Heart left ventricle (tissue), 16 donors: ENCODE measurements at regions not wholly inside any gene's neighbourhood (a gene's known extent, or its start where the extent isn't known, plus 50 kb on each side); places are given as distances from the start of the nearest gene placed in this dataset.

Experiments
- ATAC-seq, 4 donors: fragments of 200-7000 bp; cut with Tn5 transposase; one replicate each; pipeline ENCODE4 v1.9.1; 2020 to 2022; ENCODE audit warnings: moderate library complexity in 4 of 4, mild to moderate bottlenecking in 3 of 4, moderate number of reproducible peaks in 1 of 4
- DNase-seq, 5 donors: peaks; one replicate each; pipeline ENCODE4 v3.0.0-alpha.2; 2020
- H3K27ac ChIP-seq, 12 donors: fragments of 200-600 bp; sonication (generic) in 4 of 12; one replicate each; pipeline versions ENCODE4 v1.5.0 to v1.8.0; 2016 to 2022; ENCODE audit warnings: mild to moderate bottlenecking in 2 of 12
- H3K27me3 ChIP-seq, 9 donors: fragments of 200-600 bp; sonication (generic) in 2 of 9; one replicate each; pipeline versions ENCODE4 v1.5.1 to v1.8.0; 2016 to 2022; ENCODE audit warnings: mild to moderate bottlenecking in 3 of 9
- H3K36me3 ChIP-seq, 9 donors: fragments of 200-600 bp; sonication (generic) in 2 of 9; one replicate each; pipeline versions ENCODE4 v1.5.0 to v1.8.0; 2018 to 2022; ENCODE audit warnings: mild to moderate bottlenecking in 2 of 9
- H3K4me1 ChIP-seq, 12 donors: fragments of 200-600 bp; sonication (generic) in 4 of 12; one replicate each; pipeline versions ENCODE4 v1.5.0 to v1.8.0; 2016 to 2022; ENCODE audit warnings: mild to moderate bottlenecking in 3 of 12
- H3K4me3 ChIP-seq, 12 donors: fragments of 200-600 bp; sonication (generic) in 4 of 12; one replicate each; pipeline versions ENCODE4 v1.5.0 to v1.8.0; 2017 to 2022; ENCODE audit warnings: mild to moderate bottlenecking in 9 of 12, moderate library complexity in 4 of 12
- H3K9me3 ChIP-seq, 12 donors: fragments of 200-600 bp; sonication (generic) in 4 of 12; one replicate each; pipeline versions ENCODE4 v1.5.0 to v1.8.0; 2016 to 2022; ENCODE audit warnings: mild to moderate bottlenecking in 1 of 12
- CTCF ChIP-seq, 12 donors: fragments of 200-600 bp; sonication (generic) in 4 of 12; IDR thresholded peaks; one replicate each; pipeline versions ENCODE4 v1.5.0 to v1.8.0; 2018 to 2022; ENCODE audit warnings: antibody characterized with exemption in 12 of 12, mild to moderate bottlenecking in 5 of 12
- POLR2A ChIP-seq, 2 donors: fragments of 450-650 bp; IDR thresholded peaks; one replicate each; pipeline ENCODE4 v1.6.1; 2017; ENCODE audit warnings: antibody characterized with exemption in 2 of 2, mild to moderate bottlenecking in 2 of 2, moderate library complexity in 2 of 2
- WGBS, 4 donors: extraction: QIAGEN DNeasy Blood & Tissue Kit in 2 of 4; methylation state at CpG; one replicate each; pipeline versions ENCODE4 v1.1.5 to v1.1.7; 2013 to 2018; 5-methylcytosine and 5-hydroxymethylcytosine counted together
- intact Hi-C, 10 donors: fragments of 100-400 bp; cut with DNase I; formaldehyde crosslinking; loops; one replicate each; pipeline versions ENCODE4 v1.11.1 to v1.14.2; 2022
- donor health status: ischemic (EF 13 %, LVEDD 7.1; RV severe dilation, severe dysfunction).
- donor health status: healthy with polysubstance abuse.
- donor health status: DM: no; HTN: yes; CAD: no.
- donor health status: DM: no; HTN: no; CAD: no.
- donor health status: ischemic (EF 25% LVEDD 6.9; RV normal size, moderate dysfunction).
- donor health status: ischemic (EF 25% LVEDD 5.7; RV mildly dilated, moderate dysfunction).
- donor health status: healthy.
- donor health status: DM: yes; HTN: yes; CAD: no.
- donor health status: ischemic (EF 35%, LVEDD 5.7; RV mildly dilated, moderate dysfunction).
- donor health status: nonischemic (EF 11% LVEDD 7.7; RV severe dilation, severe dysfunction).
- donor health status: DM: yes; HTN: yes; CAD: no.
- donor health status: PGD.
- donor health status: ischemic (EF 29% LVEDD 5.4; RV normal size, mild dysfunction).
- donor health status: nonischemic (EF 23%, LVEDD 6.1; RV moderate dilation, normal function).

- H3K27me3 ChIP-seq: no peaks in the 10 kb centered on the region
- DNase-seq (no peak), ATAC-seq (no peak)
- WGBS, 4 donors: 81 to 84% (median 84%) methylated on average over 5 of the region's 5 CpGs
- no peaks in the 10 kb centered on the region for H3K4me1 ChIP-seq
- TF ChIP-seq POLR2A (IDR thresholded peaks at IDR 0.05): no peak
- no peak overlapping the region for H3K4me3 ChIP-seq
- no peak overlapping the region for H3K27ac ChIP-seq
- H3K36me3 ChIP-seq: no peaks in the 10 kb centered on the region
- H3K9me3 ChIP-seq: no peaks in the 10 kb centered on the region
- intact Hi-C loops: no loop called here
Observed at GRCh38 chr11:28919194-28919593, 811.0 kb downstream of the METTL15 start.

- DNase-seq (no peak), ATAC-seq (no peak)
- Histone ChIP-seq H3K4me3 (no peak overlapping the region), H3K36me3 (no peaks in the 10 kb centered on the region), H3K9me3 (no peaks in the 10 kb centered on the region), H3K27ac (no peak overlapping the region), H3K27me3 (no peaks in the 10 kb centered on the region), H3K4me1 (no peaks in the 10 kb centered on the region)
- TF ChIP-seq CTCF (IDR thresholded peaks at IDR 0.05): no peak
- TF ChIP-seq POLR2A (IDR thresholded peaks at IDR 0.05): no peak
- intact Hi-C loops: no loop called here
Observed at GRCh38 chr11:28913883-28914282, 805.7 kb downstream of the METTL15 start.

DNA sequence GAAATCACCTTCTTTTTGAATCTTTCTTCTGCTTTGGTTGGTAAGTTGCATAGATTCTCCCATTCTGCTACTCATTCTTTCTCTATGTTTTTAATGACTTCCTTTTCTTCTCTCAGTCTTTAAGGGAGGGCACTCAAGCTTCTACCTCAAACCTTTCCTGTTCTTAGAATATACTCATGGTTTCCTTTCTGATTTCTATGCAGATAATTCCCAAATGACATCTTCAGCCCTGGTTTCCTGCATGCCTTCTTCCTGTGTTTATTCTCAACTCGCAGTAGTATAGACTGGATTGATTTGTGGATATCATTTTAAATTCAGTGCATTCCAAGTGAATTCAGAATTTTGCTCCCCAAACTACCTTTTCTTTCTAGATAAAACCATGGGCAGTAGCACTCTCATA is 803.6 kb downstream of the METTL15 start:
- Histone ChIP-seq H3K9me3 (no peaks in the 10 kb centered on the region), H3K4me3 (no peak overlapping the region), H3K36me3 (no peaks in the 10 kb centered on the region), H3K4me1 (no peaks in the 10 kb centered on the region), H3K27me3 (no peaks in the 10 kb centered on the region), H3K27ac (no peak overlapping the region)
- TF ChIP-seq CTCF (IDR thresholded peaks at IDR 0.05): no peak
- TF ChIP-seq POLR2A (IDR thresholded peaks at IDR 0.05): no peak
- ATAC-seq (no peak), DNase-seq (no peak)
- WGBS, 4 donors: 45 to 65% (median 49%) methylated on average over 1 of the region's 1 CpG
- intact Hi-C loops: no loop called here

DNA sequence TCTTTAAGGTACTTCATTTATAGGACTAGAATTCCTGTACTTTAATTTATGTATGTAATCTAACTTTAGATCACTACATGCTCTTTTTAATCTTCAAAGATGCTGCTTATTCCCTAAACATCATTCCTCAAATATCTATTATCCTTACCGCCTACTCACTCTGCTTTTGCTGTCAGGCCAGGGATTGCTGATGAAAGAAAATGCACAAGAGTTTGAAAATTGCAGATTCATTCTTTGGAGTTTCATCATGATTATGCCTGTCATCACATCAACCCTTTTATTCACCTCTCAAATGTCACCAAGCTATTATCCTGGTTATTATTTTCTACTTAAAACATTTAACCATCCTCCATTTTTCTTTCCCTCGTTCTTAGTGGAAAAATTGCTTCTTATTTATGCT is 802.7 kb downstream of the METTL15 start:
- 78 to 89% (median 82%) methylated on average over 2 of the region's 2 CpGs for WGBS, 4 donors
- TF ChIP-seq CTCF (IDR thresholded peaks at IDR 0.05) (no peak), POLR2A (IDR thresholded peaks at IDR 0.05) (no peak)
- Histone ChIP-seq H3K4me1 (no peaks in the 10 kb centered on the region), H3K27me3 (no peaks in the 10 kb centered on the region), H3K9me3 (no peaks in the 10 kb centered on the region), H3K27ac (no peak overlapping the region), H3K4me3 (no peak overlapping the region), H3K36me3 (no peaks in the 10 kb centered on the region)
- no peak for DNase-seq
- no peak for ATAC-seq
- intact Hi-C loops: no loop called here

DNA sequence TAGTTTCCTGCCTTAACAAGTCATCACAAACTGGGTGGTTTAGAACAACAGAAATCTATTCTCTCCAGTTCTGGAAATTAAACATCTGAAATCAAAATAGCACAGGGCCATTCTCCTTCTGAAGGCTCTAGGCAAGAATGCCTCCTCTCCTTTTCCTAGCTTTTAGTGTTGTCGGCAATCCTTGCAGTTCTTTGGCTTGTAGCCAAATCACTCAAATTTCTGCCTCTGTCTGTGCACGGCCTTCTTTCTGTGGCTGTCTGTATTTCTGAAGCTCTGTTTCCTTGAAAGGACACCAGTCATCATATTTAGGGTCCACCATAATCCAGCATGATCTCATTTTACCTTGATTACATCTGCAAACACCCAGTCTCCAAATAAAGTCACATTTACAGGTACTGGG is 795.5 kb downstream of the METTL15 start:
- H3K27ac ChIP-seq: no peak overlapping the region
- no peaks in the 10 kb centered on the region for H3K9me3 ChIP-seq
- ATAC-seq (no peak), DNase-seq (no peak)
- H3K27me3 ChIP-seq: no peaks in the 10 kb centered on the region
- TF ChIP-seq CTCF (IDR thresholded peaks at IDR 0.05) (no peak), POLR2A (IDR thresholded peaks at IDR 0.05) (no peak)
- intact Hi-C loops: no loop called here
- H3K4me1 ChIP-seq: no peaks in the 10 kb centered on the region
- 6 to 14% (median 9%) methylated on average over 2 of the region's 2 CpGs for WGBS, 4 donors
- H3K4me3 ChIP-seq: no peak overlapping the region
- no peaks in the 10 kb centered on the region for H3K36me3 ChIP-seq
